Transverse colon (tissue), 4 donors: ENCODE measurements at regions not wholly inside any gene's neighbourhood (a gene's known extent, or its start where the extent isn't known, plus 50 kb on each side); places are given as distances from the start of the nearest gene placed in this dataset.

Experiments
- DNase-seq: peaks from one replicate; pipeline ENCODE4 v3.0.0-alpha.2; 2019
- H3K27ac ChIP-seq, 4 donors: fragments of 200-600 bp; sonication (generic); 2 replicates each; pipeline ENCODE4 v1.5.1; 2016 to 2018; ENCODE audit warnings: inconsistent platforms in 4 of 4
- H3K27me3 ChIP-seq: fragments of 200-600 bp; sonication (generic); 2 replicates; pipeline ENCODE4 v1.5.1; 2017; ENCODE audit warnings: inconsistent platforms
- H3K36me3 ChIP-seq, 4 donors: fragments of 200-600 bp; sonication (generic); 2 replicates each; pipeline ENCODE4 v1.5.1; 2017 to 2019; ENCODE audit warnings: inconsistent platforms in 4 of 4
- H3K4me1 ChIP-seq, 4 donors: fragments of 200-600 bp; sonication (generic); 2 replicates each; pipeline ENCODE4 v1.5.1; 2017 to 2020; ENCODE audit warnings: inconsistent platforms in 4 of 4
- H3K4me3 ChIP-seq, 4 donors: fragments of 200-600 bp; sonication (generic); 1 replicate in 1 of 4; 2 replicates in 3 of 4; pipeline versions ENCODE4 v1.5.1 to v1.6.1; 2017 to 2019; ENCODE audit warnings: inconsistent platforms in 4 of 4
- H3K9me3 ChIP-seq, 2 donors: fragments of 200-600 bp; sonication (generic); 2 replicates each; pipeline ENCODE4 v1.5.1; 2017 to 2019; ENCODE audit warnings: inconsistent platforms in 2 of 2
- EP300 ChIP-seq: sonication (generic); formaldehyde crosslinking; IDR thresholded peaks from one replicate; pipeline ENCODE4 v1.6.1; 2017; ENCODE audit warnings: antibody characterized with exemption, low read depth
- POLR2A ChIP-seq: fragments of 450-650 bp; IDR thresholded peaks from one replicate; pipeline ENCODE4 v1.6.1; 2016; ENCODE audit warnings: antibody characterized with exemption, mild to moderate bottlenecking, moderate library complexity
- POLR2AphosphoS5 ChIP-seq, 3 donors: sonication (generic); formaldehyde crosslinking; IDR thresholded peaks; one replicate each; pipeline ENCODE4 v1.6.1; 2016; ENCODE audit warnings: antibody characterized with exemption in 3 of 3
- WGBS, 2 donors: methylation state at CpG; one replicate each; pipeline ENCODE4 v1.1.5; 2018; ENCODE audit warnings: low coverage in 1 of 2; 5-methylcytosine and 5-hydroxymethylcytosine counted together
- in situ Hi-C, 4 donors: fragments of 200-750 bp; cut with MboI; loops; one replicate each; pipeline versions ENCODE4 v1.15.0 to v1.15.1; 2017; ENCODE audit warnings: low sequenced_read_pairs in 3 of 4, low pct_ligation_motif_present in 1 of 4, low pct_unique_long_range_greater_than_20kb in 1 of 4
- intact Hi-C: fragments of 100-400 bp; cut with DNase I; formaldehyde crosslinking; loops from one replicate; pipeline ENCODE4 v1.15.1; 2023; ENCODE audit warnings: low total_unique reads
- TF ChIP-seq, protein P1 (sequence below), 5 experiments: fragments of 200-600 bp in 3 of 5; fragments of 450-650 bp in 2 of 5; sonication (generic) in 3 of 5; IDR thresholded peaks; 1 replicate in 2 of 5; 2 replicates in 3 of 5; pipeline ENCODE4 v1.5.1; 2016 to 2017; ENCODE audit warnings: antibody characterized with exemption in 5 of 5, inconsistent platforms in 3 of 5, mild to moderate bottlenecking in 2 of 5, moderate library complexity in 1 of 5

DNA sequence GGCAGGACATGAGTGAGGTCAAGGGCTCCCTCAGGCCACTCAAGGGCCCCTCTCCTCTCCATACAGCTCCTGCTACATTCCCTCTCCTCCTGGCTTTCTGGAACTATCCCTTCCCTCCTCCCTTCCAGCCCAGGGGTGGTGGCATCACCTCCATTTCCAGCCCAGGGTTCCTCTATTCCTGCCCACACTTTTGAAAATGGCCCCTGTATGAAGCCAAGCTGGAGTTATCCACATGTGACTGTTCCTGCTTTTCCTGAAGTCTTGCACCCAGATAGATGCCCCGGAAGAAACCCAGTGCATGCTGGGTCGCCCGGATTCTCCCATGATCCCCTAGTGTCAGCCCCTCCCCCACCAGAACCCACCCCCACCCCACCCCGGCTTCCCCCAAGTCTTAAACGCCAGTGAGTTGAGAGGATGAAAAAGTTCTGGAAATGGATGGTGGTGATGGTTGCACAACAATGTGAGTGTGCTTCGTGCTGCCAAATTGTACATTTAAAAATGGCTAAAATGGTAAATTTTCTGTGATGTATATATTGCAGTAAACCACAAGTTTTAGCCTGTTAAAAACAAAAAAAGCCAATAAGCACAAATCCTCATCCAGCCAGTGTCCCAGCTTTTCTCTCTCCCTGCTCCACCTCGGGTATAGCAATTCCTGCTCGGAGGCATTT, 136.9 kb downstream of the SCARB1 start:
- Histone ChIP-seq H3K27me3 (no peaks in the 10 kb centered on the region), H3K4me3 (no peak overlapping the region), H3K27ac (peak overlapping the region; percentile 30 to 58 (median 48)), H3K9me3 (no peaks in the 10 kb centered on the region), H3K4me1 (peaks cover 0 to 17% (median 6%) of the 10 kb centered on the region in 4 donors), H3K36me3 (no peaks in the 10 kb centered on the region)
- no peak for TF ChIP-seq POLR2A
- no peak for TF ChIP-seq POLR2AphosphoS5 (IDR thresholded peaks at IDR 0.05)
- TF ChIP-seq EP300 = no peak
- TF ChIP-seq, protein P1, sequence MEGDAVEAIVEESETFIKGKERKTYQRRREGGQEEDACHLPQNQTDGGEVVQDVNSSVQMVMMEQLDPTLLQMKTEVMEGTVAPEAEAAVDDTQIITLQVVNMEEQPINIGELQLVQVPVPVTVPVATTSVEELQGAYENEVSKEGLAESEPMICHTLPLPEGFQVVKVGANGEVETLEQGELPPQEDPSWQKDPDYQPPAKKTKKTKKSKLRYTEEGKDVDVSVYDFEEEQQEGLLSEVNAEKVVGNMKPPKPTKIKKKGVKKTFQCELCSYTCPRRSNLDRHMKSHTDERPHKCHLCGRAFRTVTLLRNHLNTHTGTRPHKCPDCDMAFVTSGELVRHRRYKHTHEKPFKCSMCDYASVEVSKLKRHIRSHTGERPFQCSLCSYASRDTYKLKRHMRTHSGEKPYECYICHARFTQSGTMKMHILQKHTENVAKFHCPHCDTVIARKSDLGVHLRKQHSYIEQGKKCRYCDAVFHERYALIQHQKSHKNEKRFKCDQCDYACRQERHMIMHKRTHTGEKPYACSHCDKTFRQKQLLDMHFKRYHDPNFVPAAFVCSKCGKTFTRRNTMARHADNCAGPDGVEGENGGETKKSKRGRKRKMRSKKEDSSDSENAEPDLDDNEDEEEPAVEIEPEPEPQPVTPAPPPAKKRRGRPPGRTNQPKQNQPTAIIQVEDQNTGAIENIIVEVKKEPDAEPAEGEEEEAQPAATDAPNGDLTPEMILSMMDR (IDR thresholded peaks at IDR 0.05) = no peak
- in situ Hi-C loops (no loop called here), intact Hi-C loops (no loop called here)
- whole genome bisulfite sequencing, 2 donors = 86% methylated on average over 8 of the region's 8 CpGs; no CpG with 5 or more reads in 1 of the 2 donors
- no peak for DNase-seq

DNA sequence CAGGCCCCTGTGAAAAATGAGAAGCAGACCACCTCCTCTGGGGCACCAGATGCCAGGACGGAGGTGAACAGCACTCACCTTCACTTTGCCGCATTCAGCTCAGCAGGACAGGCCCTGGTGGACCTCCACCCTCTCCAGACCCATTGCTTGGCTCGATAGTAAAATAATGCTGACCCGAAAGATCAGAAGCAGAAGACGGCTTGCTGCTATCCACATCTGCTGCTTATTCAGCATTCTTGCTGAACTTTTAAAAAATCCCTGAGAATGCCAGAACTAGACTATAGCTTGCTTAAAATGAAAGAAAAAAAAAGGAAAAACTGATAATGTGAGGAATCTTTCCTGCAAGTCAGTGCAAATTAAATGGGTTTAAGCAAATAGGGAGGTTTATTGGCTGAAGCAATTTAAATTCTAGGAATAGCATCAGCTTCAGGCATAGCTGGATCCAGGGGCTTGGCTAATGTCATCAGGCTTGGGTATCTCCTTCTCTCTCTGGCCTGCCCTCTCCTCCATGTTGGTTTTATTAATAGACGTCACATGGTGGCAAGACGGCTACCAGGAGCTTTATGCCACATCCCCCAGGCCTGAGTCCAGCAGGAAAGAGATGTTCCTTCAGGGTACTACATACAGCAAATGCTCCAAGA, 137.9 kb downstream of the SCARB1 start:
- Histone ChIP-seq H3K4me1 (peaks cover 0 to 9% (median 4%) of the 10 kb centered on the region in 4 donors), H3K9me3 (no peaks in the 10 kb centered on the region), H3K4me3 (no peak overlapping the region), H3K36me3 (no peaks in the 10 kb centered on the region), H3K27me3 (no peaks in the 10 kb centered on the region), H3K27ac (peak overlapping the region; percentile 30 to 58 (median 48))
- in situ Hi-C loops = no loop called here
- TF ChIP-seq POLR2A = no peak
- TF ChIP-seq EP300 = no peak
- TF ChIP-seq, protein P1 (IDR thresholded peaks at IDR 0.05) = no peak
- TF ChIP-seq POLR2AphosphoS5 (IDR thresholded peaks at IDR 0.05) = no peak
- no peak for DNase-seq
- 80 to 87% methylated on average over 1 to 7 of the region's 7 CpGs for WGBS, 2 donors
- intact Hi-C loops = no loop called here

DNA sequence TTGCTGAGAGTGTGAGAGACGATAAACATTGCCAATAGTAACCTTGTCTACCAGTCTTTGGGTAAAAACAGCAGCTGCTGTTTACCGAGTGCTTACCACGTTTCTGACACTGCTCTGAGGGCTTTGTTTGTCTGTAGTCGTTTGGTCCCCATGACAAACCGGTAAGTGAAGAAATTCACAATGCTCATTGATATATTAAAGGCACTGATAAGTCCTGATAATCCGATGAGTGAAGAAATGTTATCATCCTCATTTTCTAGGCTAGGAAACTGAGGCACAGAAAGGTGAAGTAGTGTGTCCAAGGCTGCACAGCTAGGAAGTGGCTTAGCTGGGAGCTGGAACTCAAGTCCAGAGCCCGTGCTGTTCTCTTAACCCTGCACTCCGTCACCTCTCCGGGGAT, 138.6 kb downstream of the SCARB1 start:
- DNase-seq = no peak
- Histone ChIP-seq H3K36me3 (no peaks in the 10 kb centered on the region), H3K4me3 (no peak overlapping the region), H3K9me3 (no peaks in the 10 kb centered on the region), H3K4me1 (peaks cover 0 to 5% (median 2%) of the 10 kb centered on the region in 4 donors), H3K27me3 (no peaks in the 10 kb centered on the region), H3K27ac (peak overlapping the region in 1 of 4 donors; percentile 12)
- no peak for TF ChIP-seq POLR2A
- TF ChIP-seq EP300 = no peak
- TF ChIP-seq, protein P1 (IDR thresholded peaks at IDR 0.05) = no peak
- TF ChIP-seq POLR2AphosphoS5 (IDR thresholded peaks at IDR 0.05) = no peak
- in situ Hi-C loops = no loop called here
- intact Hi-C loops = no loop called here
- 75 to 81% methylated on average over 5 to 9 of the region's 9 CpGs for WGBS, 2 donors

DNA sequence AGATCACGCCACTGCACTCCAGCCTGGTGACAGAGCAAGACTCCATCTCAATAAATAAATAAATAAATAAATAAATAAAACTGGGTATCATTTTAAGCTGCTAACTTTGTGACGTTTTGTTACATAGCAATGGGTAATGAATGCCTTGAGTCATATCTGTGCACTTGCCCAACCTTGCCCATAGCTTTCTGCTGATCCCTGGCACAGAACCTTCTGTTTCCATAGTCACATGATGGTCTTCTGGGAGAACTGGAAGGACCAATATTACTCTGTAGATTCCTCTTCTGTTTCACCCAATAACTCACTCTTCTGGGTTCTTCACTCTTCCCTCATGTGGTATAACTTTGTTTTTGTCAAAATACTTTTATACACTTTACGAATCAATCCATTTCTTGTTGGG, 140.8 kb downstream of the SCARB1 start:
- peaks cover 0 to 9% (median 3%) of the 10 kb centered on the region in 4 donors for H3K4me1 ChIP-seq
- H3K4me3 ChIP-seq = no peak overlapping the region
- peak overlapping the region in 2 of 4 donors; percentile 72 to 79 for H3K27ac ChIP-seq
- no peaks in the 10 kb centered on the region for H3K9me3 ChIP-seq
- 83 to 84% methylated on average over 3 of the region's 3 CpGs for WGBS, 2 donors
- intact Hi-C loops (no loop called here), in situ Hi-C loops (no loop called here)
- TF ChIP-seq POLR2A = no peak
- no peak for TF ChIP-seq EP300
- TF ChIP-seq, protein P1 (IDR thresholded peaks at IDR 0.05) = no peak
- no peak for TF ChIP-seq POLR2AphosphoS5 (IDR thresholded peaks at IDR 0.05)
- no peaks in the 10 kb centered on the region for H3K36me3 ChIP-seq
- DNase-seq = no peak
- no peaks in the 10 kb centered on the region for H3K27me3 ChIP-seq
